Uterus (tissue), 2 donors: ENCODE measurements at regions not wholly inside any gene's neighbourhood (a gene's known extent, or its start where the extent isn't known, plus 50 kb on each side); places are given as distances from the start of the nearest gene placed in this dataset.

Experiments used
- CTCF ChIP-seq, 4 experiments: fragments of 200-600 bp in 2 of 4; fragments of 450-650 bp in 2 of 4; sonication (generic) in 2 of 4; IDR thresholded peaks; one replicate each; pipeline ENCODE4 v1.5.1; 2016 to 2019; ENCODE audit warnings: antibody characterized with exemption in 4 of 4, mild to moderate bottlenecking in 2 of 4, moderate library complexity in 1 of 4
- POLR2A ChIP-seq, 2 donors: fragments of 450-650 bp; IDR thresholded peaks; one replicate each; pipeline ENCODE4 v1.6.1; 2016; ENCODE audit warnings: antibody characterized with exemption in 2 of 2, mild to moderate bottlenecking in 1 of 2, moderate library complexity in 1 of 2

GRCh38 chr3:34483311-34483887 lies 685.0 kb downstream of the PDCD6IP start:
- TF ChIP-seq CTCF (IDR thresholded peaks at IDR 0.05): no peak
- TF ChIP-seq POLR2A (IDR thresholded peaks at IDR 0.05): no peak
